ENCODE measurements at regions not wholly inside any gene's neighbourhood (a gene's known extent, or its start where the extent isn't known, plus 50 kb on each side); places are given as distances from the start of the nearest gene placed in this dataset.
"Not testable (repeated sequence)": the region's sequence is repeated elsewhere in the genome, so short reads cannot be mapped to it uniquely, and the experiment has no call there.

GRCh38 chr1:198417039-198417438, 123.4 kb downstream of the ATP6V1G3 start:
- DNase-seq (ENCODE audit: insufficient read length, low spot score): no peak
- FAIRE-seq: no peak

DNA sequence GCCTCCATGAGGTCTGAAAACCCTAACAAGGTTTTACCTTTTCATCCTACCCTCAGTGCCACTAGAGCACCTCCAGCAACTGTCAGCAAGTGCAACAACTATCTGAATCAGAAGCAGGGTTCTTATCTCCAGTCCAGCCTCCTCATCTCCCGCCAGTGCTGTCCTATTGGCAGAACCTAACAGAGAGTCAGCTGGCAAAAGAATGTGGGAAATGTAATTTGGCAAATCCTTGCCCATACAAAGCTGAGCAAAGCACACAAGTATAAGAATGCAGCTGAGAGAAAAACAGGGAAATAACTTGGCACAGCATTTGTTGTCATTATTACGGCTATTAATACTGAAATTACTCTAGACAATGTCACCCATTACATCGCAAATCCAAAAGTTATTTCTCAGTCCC, 124.2 kb downstream of the ATP6V1G3 start:
- no peak for FAIRE-seq
- DNase-seq (ENCODE audit: insufficient read length, low spot score): no peak

DNA sequence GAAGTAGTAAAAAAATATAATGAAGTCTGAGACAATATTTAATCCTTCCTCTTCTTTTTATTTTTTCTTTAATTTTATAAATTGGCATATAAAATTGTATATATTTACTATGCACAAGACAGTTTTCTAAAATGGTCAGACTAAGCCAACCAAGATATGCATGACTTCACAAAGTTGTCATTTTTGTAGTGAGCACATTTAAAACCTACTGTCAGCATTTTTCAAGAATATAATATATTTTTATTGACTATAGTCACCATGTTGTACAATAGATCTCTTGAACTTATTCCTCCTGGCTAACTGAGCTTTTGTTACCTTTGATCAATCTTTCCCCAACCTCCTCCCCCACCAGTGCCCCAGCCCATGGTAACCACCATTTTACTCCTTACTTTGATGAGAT, 129.2 kb downstream of the ATP6V1G3 start:
- FAIRE-seq: no peak
- no peak for DNase-seq (ENCODE audit: insufficient read length, low spot score)

DNA sequence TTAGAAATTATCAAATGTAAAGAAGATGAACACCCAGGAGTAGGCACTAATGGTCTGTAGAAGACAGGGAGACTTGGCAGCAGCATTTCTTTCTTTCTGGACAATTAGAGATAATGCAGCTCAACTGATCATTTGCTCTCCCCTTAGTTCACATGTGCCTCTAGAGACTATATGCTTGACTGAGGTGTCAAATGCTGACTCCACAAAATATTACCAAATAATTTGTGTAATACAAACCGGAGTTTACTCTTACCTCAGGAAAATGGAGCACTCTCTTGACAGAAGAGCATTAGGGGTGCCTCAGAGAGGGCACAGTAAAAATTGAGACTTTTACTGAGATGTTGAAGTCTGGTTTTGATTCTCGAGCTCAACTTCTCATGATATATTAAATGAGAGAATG, 131.8 kb downstream of the ATP6V1G3 start:
- DNase-seq (ENCODE audit: insufficient read length, low spot score) (no peak), FAIRE-seq (no peak)

- FAIRE-seq; DNase-seq (ENCODE audit: insufficient read length, low spot score): not testable (repeated sequence)
These were observed 135.8 kb downstream of the ATP6V1G3 start for GRCh38 chr1:198404632-198405031.

DNA sequence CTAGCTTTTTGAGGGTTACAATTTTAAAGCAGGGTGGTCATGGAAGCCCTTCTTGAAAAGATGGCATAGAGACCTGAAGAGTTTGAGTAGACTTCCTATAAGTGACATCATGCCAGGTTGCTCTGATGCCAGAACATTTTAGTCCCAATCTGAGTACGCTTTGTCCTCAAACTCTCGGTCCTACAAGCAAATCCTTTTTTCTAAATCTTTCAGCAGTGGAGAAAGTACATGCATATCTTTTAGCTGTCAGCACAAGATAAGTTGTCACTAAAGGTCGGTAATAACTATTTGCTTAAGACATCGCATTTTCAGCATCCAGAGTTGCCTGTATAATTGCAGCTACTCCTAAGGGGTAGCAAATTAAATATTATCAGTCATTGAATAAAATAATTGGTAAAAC, 140.4 kb downstream of the ATP6V1G3 start:
- no peak for DNase-seq (ENCODE audit: insufficient read length, low spot score)
- no peak for FAIRE-seq

DNA sequence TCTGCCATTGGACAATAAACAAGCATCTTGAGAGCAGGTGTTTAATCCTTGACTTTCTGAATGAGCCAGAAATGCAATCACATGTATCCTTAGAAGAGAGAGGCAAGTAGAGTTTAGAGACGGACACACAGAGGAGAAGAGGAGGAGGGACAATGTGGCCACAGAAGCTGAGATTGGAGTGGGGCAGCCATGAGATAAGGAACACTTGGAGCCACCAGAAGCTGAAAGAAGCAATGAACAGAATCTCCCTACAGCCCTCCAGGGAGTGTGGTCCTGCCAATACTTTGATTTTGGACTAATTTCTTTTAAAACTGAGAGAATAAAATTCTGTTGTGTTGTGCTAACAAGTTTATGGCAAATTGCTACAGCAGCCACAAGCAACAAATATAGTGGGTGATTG, 141.0 kb downstream of the ATP6V1G3 start:
- no peak for DNase-seq (ENCODE audit: insufficient read length, low spot score)
- no peak for FAIRE-seq

GRCh38 chr1:198397208-198397808, 143.2 kb downstream of the ATP6V1G3 start:
- DNase-seq (ENCODE audit: insufficient read length, low spot score): no peak
- FAIRE-seq: no peak

DNA sequence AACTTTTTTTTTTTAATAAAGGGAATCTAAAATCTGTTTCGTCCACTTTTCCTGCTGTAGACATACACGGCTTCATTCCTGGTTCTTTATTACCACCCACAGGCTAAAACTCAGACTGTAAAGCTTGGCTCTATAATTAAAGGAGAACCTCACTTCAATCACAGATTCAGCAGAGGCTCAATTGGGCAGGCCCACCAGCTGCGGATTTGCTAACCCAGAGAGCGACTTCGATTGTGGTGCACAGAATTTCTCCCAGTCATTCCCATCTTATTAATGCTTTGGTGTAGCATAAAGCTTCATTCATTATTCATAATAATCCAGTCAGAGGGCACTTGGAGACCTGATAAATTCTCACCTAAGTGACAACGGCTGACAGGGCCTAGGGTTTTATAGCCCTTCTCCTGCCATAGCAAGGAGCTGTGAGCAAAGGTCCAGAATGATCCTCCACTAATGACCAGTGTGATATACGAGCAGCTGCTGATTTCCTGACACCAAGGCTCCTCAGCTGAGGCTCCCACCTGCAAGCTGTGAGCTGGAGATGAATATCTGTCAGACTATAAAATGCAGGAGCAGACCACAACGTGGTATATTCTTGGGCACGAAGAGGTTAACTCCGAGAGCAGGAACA, 149.0 kb downstream of the ATP6V1G3 start:
- FAIRE-seq (no peak), DNase-seq (ENCODE audit: insufficient read length, low spot score) (no peak)

- DNase-seq (ENCODE audit: insufficient read length, low spot score) (peak; percentile 5), FAIRE-seq (no peak)
These were observed 152.9 kb downstream of the ATP6V1G3 start for GRCh38 chr1:198387587-198387986.

DNA sequence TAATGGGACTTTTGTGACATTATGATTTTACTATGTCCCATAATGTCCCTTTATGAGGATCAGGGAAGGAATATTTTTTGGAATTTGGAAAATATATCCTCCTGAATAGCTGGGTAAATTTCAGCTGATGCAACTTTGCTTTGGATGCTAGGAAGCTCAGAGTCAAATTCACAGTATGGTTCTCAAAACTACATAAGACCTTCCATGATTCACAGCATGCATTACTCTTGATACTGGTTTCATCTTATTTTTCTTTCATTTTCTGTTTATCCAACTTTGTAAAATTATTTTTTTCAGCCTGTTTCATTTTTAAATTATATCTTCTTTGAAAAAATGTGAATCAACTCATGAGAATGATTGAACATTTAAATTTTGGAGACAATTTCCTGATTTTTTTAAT, 160.2 kb downstream of the ATP6V1G3 start:
- FAIRE-seq (no peak), DNase-seq (ENCODE audit: insufficient read length, low spot score) (no peak)

DNA sequence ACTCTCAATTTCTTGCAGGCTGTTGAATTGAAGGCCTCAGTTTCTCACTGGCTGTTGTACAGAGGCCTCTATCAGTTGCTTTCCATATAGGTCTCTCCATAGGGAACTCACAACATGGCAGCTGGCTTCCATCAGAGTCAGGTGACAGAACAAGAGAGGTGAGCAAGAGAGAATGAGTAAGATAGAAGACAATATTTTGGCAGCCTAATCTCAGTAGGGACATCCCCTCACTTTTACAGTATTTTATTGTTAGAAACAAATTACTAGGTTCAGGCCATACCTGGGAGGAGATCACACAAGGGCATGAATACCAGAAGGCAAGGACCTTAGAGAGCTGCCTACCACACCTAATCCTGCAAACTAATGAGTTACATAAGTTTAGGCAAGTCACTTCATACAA, 162.8 kb downstream of the ATP6V1G3 start:
- DNase-seq (ENCODE audit: insufficient read length, low spot score): no peak
- no peak for FAIRE-seq

DNA sequence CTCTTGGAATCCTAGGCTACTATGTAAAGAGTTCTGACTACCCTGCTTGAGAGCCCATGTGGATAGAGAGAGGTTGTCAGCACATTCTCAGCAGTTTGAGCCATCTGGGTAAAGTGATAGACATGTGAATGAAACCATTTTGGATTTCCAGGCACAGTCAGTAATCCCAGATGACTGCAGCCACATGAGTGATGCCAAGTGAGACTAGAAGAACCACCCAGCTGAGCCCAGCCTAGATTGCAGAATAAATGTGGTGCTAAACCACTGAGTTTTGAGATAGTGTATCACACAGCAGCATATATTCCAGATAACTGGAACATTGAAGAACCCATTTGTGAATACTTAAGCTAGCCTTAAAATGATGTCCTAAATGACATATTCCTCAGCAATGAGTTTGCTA, 166.2 kb downstream of the ATP6V1G3 start:
- DNase-seq (ENCODE audit: insufficient read length, low spot score): no peak
- FAIRE-seq: no peak

- DNase-seq (ENCODE audit: insufficient read length, low spot score) (no peak), FAIRE-seq (no peak)
These were observed 167.1 kb downstream of the ATP6V1G3 start for GRCh38 chr1:198373376-198373775.

All from HTR-8/SVneo (cell line).